Endothelial cell of umbilical vein (primary cell): ENCODE measurements at regions not wholly inside any gene's neighbourhood (a gene's known extent, or its start where the extent isn't known, plus 50 kb on each side); places are given as distances from the start of the nearest gene placed in this dataset.

Source experiments
- BruUV-seq: library from RNA; stranded (reverse); fragments of 400-500 nt; replicated peaks from 2 replicates; lab custom pipeline; 2021; lab: Mats Ljungman, UMichigan
- CTCF ChIA-PET: fragments of 300-600, 350-600 bp; sonication (Branson Sonifier 250); formaldehyde crosslinking; loops from one replicate; lab custom pipeline; 2021; ENCODE audit warnings: antibody characterized with exemption, inconsistent platforms; lab: Charles Lee
- POLR2A ChIA-PET: fragments of 300-600, 350-600 bp; sonication (Branson Sonifier 250); formaldehyde crosslinking; loops from one replicate; lab custom pipeline; 2021; ENCODE audit warnings: antibody characterized with exemption, inconsistent platforms; lab: Charles Lee
- DNase-seq: peaks from one replicate; pipeline ENCODE4 v3.0.0-alpha.2; 2011; ENCODE audit warnings: low read depth, low spot score
- FAIRE-seq: peaks from 2 replicates; lab custom pipeline; 2011; peaks lifted over from hg19 to GRCh38; lab: Jason Lieb, UNC
- H2AFZ ChIP-seq: 2 replicates; pipeline ENCODE4 v1.6.0; 2012; ENCODE audit warnings: low read depth, low read length, control low read depth, inconsistent platforms
- H3K27ac ChIP-seq: 2 replicates; pipeline ENCODE4 v1.5.1; 2011; ENCODE audit warnings: low read depth, mild to moderate bottlenecking, control low read depth, low read length, moderate library complexity; ENCODE audit not compliant: insufficient read depth
- H3K27me3 ChIP-seq, 2 experiments: 2 replicates each; pipeline versions ENCODE4 v1.6.0 to v1.6.1; 2011; ENCODE audit warnings: low read length in 2 of 2, mixed read lengths in 1 of 2; ENCODE audit not compliant: control insufficient read depth in 2 of 2, insufficient read depth in 2 of 2
- H3K36me3 ChIP-seq, 2 experiments: 2 replicates in 1 of 2; 3 replicates in 1 of 2; pipeline ENCODE4 v1.5.1; 2011; ENCODE audit warnings: low read length in 2 of 2, mild to moderate bottlenecking in 1 of 2, moderate library complexity in 1 of 2; ENCODE audit not compliant: control insufficient read depth in 2 of 2, insufficient read depth in 2 of 2; ENCODE audit errors: extremely low read depth in 1 of 2
- H3K4me1 ChIP-seq: 3 replicates; pipeline ENCODE4 v1.5.1; 2011; ENCODE audit warnings: mild to moderate bottlenecking, low read length; ENCODE audit not compliant: control insufficient read depth, insufficient read depth; ENCODE audit errors: extremely low read depth
- H3K4me2 ChIP-seq: 2 replicates; pipeline ENCODE4 v1.6.1; 2011; ENCODE audit warnings: low read length, control low read depth, mixed read lengths; ENCODE audit not compliant: insufficient read depth
- H3K4me3 ChIP-seq, 3 experiments: fragments of 200-600 bp in 1 of 3; sonication (generic), shearing (Covaris generic) in 1 of 3; replicated peaks in 1 of 3; 2 replicates each; pipeline ENCODE4 v1.5.1; 2011 to 2016; ENCODE audit warnings: control low read depth in 3 of 3, low read length in 3 of 3, mild to moderate bottlenecking in 2 of 3, inconsistent platforms in 1 of 3, low read depth in 1 of 3, moderate library complexity in 1 of 3; ENCODE audit not compliant: insufficient read depth in 1 of 3
- H3K79me2 ChIP-seq: 2 replicates; pipeline ENCODE4 v1.6.0; 2012; ENCODE audit warnings: low read length, inconsistent platforms; ENCODE audit not compliant: control insufficient read depth, insufficient read depth
- H3K9ac ChIP-seq: replicated peaks from 2 replicates; pipeline ENCODE3; 2011; ENCODE audit warnings: low read length, control low read depth; ENCODE audit not compliant: insufficient read depth; ENCODE audit errors: extremely low read depth
- H3K9me1 ChIP-seq: replicated peaks from 3 replicates; pipeline ENCODE4 v1.6.0; 2011; ENCODE audit warnings: mild to moderate bottlenecking, low read length; ENCODE audit not compliant: control insufficient read depth, insufficient read depth; ENCODE audit errors: extremely low read depth
- H3K9me3 ChIP-seq: replicated peaks from 2 replicates; pipeline ENCODE4 v1.5.1; 2012; ENCODE audit warnings: low read length, inconsistent platforms; ENCODE audit not compliant: control insufficient read depth, insufficient read depth
- H4K20me1 ChIP-seq: replicated peaks from 2 replicates; pipeline ENCODE3; 2011; ENCODE audit warnings: mild to moderate bottlenecking, low read length; ENCODE audit not compliant: control insufficient read depth, insufficient read depth; ENCODE audit errors: extremely low read depth
- EZH2 ChIP-seq: IDR thresholded peaks from 2 replicates; pipeline ENCODE4 v1.6.1; 2012; ENCODE audit warnings: borderline replicate concordance, low read depth, mild to moderate bottlenecking, moderate library complexity, low read length, inconsistent platforms; ENCODE audit not compliant: severe bottlenecking
- FOS ChIP-seq: IDR thresholded peaks from 2 replicates; pipeline ENCODE4 v1.6.1; 2011; ENCODE audit warnings: mild to moderate bottlenecking, low read length, moderate library complexity, borderline replicate concordance; ENCODE audit not compliant: insufficient read depth
- GATA2 ChIP-seq: IDR thresholded peaks from 2 replicates; pipeline ENCODE4 v1.7.0; 2011; ENCODE audit warnings: low read depth, mild to moderate bottlenecking, moderate library complexity, mixed read lengths, low read length; ENCODE audit not compliant: insufficient read length, insufficient read depth
- JUN ChIP-seq: IDR thresholded peaks from 2 replicates; pipeline ENCODE4 v1.6.1; 2011; ENCODE audit warnings: borderline replicate concordance, low read depth; ENCODE audit not compliant: insufficient read length, insufficient read depth
- MYC ChIP-seq: IDR thresholded peaks from one replicate; pipeline ENCODE4 v1.6.1; 2011; ENCODE audit warnings: mild to moderate bottlenecking, low read depth, low read length
- POLR2A ChIP-seq: IDR thresholded peaks from 2 replicates; pipeline ENCODE4 v1.6.1; 2012; ENCODE audit warnings: low read depth, mild to moderate bottlenecking, control low read depth, low read length
- POLR2AphosphoS5 ChIP-seq: IDR thresholded peaks from 2 replicates; pipeline ENCODE4 v1.6.1; 2012; ENCODE audit warnings: low read depth, mild to moderate bottlenecking, control low read depth, low read length, moderate library complexity; ENCODE audit not compliant: insufficient read depth
- dilution Hi-C: fragments of 300-500 bp; cut with MboI; formaldehyde crosslinking; loops from one replicate; pipeline ENCODE4 v1.15.0; 2019; ENCODE audit warnings: low sequenced_read_pairs; ENCODE audit not compliant: extremely low pct_ligation_motif_present
- intact Hi-C: fragments of 100-400 bp; cut with micrococcal nuclease; formaldehyde crosslinking; loops from one replicate; pipeline ENCODE4 v1.10.0; 2022
- TF ChIP-seq, protein P1 (sequence below), 2 donors: IDR thresholded peaks; 1 replicate in 1 of 2; 2 replicates in 1 of 2; pipeline ENCODE4 v1.5.1; 2011; ENCODE audit warnings: low read length in 2 of 2, mild to moderate bottlenecking in 2 of 2, moderate library complexity in 2 of 2, control low read depth in 1 of 2, inconsistent platforms in 1 of 2, low read depth in 1 of 2; ENCODE audit not compliant: insufficient read depth in 1 of 2; ENCODE audit errors: extremely low read depth in 1 of 2
- TF ChIP-seq, protein P2 (sequence below): IDR thresholded peaks from 2 replicates; pipeline ENCODE4 v1.6.1; 2011; ENCODE audit not compliant: insufficient read depth, insufficient read length

DNA sequence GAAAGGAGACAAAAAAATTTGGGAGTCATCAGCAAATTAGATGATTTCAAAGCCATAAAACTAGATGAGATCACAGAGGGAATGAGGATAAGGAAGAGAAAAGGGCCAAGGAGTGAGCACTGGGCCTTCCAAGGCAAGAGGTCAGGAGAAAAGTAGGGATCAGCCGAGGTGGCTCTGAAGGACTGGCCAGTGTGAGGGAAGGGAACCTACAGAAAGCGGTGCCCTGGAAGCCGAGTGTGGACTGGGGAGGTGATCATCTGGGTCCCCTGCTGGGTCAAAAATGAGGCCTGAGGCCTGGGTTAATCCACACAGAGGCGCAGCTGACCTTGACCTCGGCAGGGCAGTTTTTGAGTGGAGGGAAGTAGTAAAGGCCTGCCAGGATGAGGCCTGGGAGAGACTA, 133.8 kb downstream of the SMIM20 start:
- no TSS peak for BruUV-seq
- Histone ChIP-seq H3K4me3 (no peak overlapping the region), H3K79me2 (no peaks in the 10 kb centered on the region), H2AFZ (no peak overlapping the region), H3K9ac (no peak overlapping the region), H3K27ac (no peak overlapping the region), H3K9me3 (no peaks in the 10 kb centered on the region), H3K4me2 (no peak overlapping the region), H3K4me1 (no peaks in the 10 kb centered on the region), H3K27me3 (peaks cover 0 to 3% of the 10 kb centered on the region in 2 experiments), H4K20me1 (no peaks in the 10 kb centered on the region), H3K9me1 (no peaks in the 10 kb centered on the region), H3K36me3 (no peaks in the 10 kb centered on the region)
- FAIRE-seq (no peak), DNase-seq (no peak)
- CTCF ChIA-PET: no interaction called here
- POLR2A ChIA-PET: no interaction called here
- intact Hi-C loops: no loop called here
- TF ChIP-seq, protein P1, sequence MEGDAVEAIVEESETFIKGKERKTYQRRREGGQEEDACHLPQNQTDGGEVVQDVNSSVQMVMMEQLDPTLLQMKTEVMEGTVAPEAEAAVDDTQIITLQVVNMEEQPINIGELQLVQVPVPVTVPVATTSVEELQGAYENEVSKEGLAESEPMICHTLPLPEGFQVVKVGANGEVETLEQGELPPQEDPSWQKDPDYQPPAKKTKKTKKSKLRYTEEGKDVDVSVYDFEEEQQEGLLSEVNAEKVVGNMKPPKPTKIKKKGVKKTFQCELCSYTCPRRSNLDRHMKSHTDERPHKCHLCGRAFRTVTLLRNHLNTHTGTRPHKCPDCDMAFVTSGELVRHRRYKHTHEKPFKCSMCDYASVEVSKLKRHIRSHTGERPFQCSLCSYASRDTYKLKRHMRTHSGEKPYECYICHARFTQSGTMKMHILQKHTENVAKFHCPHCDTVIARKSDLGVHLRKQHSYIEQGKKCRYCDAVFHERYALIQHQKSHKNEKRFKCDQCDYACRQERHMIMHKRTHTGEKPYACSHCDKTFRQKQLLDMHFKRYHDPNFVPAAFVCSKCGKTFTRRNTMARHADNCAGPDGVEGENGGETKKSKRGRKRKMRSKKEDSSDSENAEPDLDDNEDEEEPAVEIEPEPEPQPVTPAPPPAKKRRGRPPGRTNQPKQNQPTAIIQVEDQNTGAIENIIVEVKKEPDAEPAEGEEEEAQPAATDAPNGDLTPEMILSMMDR (IDR thresholded peaks at IDR 0.05; ENCODE audit: extremely low read depth in 1 of 2, insufficient read depth in 1 of 2, low read depth in 1 of 2, low read length in 2 of 2): no peak
- no peak for TF ChIP-seq JUN
- TF ChIP-seq, protein P2, sequence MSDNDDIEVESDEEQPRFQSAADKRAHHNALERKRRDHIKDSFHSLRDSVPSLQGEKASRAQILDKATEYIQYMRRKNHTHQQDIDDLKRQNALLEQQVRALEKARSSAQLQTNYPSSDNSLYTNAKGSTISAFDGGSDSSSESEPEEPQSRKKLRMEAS: no peak
- no peak for TF ChIP-seq GATA2
- TF ChIP-seq MYC: no peak
- TF ChIP-seq EZH2: no peak
- no peak for TF ChIP-seq FOS
- no peak for TF ChIP-seq POLR2A
- no peak for TF ChIP-seq POLR2AphosphoS5
- dilution Hi-C loops: no loop called here
